Right lobe of liver (tissue), 6 donors: ENCODE measurements at regions not wholly inside any gene's neighbourhood (a gene's known extent, or its start where the extent isn't known, plus 50 kb on each side); places are given as distances from the start of the nearest gene placed in this dataset.

Experiments used
- ATAC-seq, 4 donors: fragments of 200-7000 bp; cut with Tn5 transposase; one replicate each; pipeline ENCODE4 v1.9.1; 2020; ENCODE audit warnings: mild to moderate bottlenecking in 4 of 4, moderate library complexity in 4 of 4
- DNase-seq, 3 donors: peaks; one replicate each; pipeline ENCODE4 v3.0.0-alpha.2; 2020
- H3K27ac ChIP-seq, 3 donors: fragments of 200-600 bp; one replicate each; pipeline ENCODE4 v1.8.0; 2022
- H3K27me3 ChIP-seq, 2 donors: fragments of 200-600 bp; one replicate each; pipeline ENCODE4 v1.8.0; 2022
- H3K36me3 ChIP-seq, 4 donors: fragments of 200-600 bp; sonication (generic) in 1 of 4; one replicate each; pipeline versions ENCODE4 v1.5.1 to v1.8.0; 2017 to 2022; ENCODE audit warnings: control low read depth in 1 of 4
- H3K4me1 ChIP-seq, 4 donors: fragments of 200-600 bp; sonication (generic) in 1 of 4; one replicate each; pipeline versions ENCODE4 v1.5.1 to v1.8.0; 2017 to 2022; ENCODE audit warnings: control low read depth in 1 of 4
- H3K4me3 ChIP-seq, 3 donors: fragments of 200-600 bp; one replicate each; pipeline ENCODE4 v1.8.0; 2022
- H3K9me3 ChIP-seq, 4 donors: fragments of 200-600 bp; sonication (generic) in 1 of 4; one replicate each; pipeline versions ENCODE4 v1.5.1 to v1.8.0; 2017 to 2022; ENCODE audit warnings: control low read depth in 1 of 4
- POLR2A ChIP-seq: fragments of 450-650 bp; IDR thresholded peaks from one replicate; pipeline ENCODE4 v1.6.1; 2017; ENCODE audit warnings: antibody characterized with exemption, mild to moderate bottlenecking
- WGBS: methylation state at CpG from one replicate; pipeline ENCODE4 v1.1.6; 2018; ENCODE audit warnings: low coverage, low lambda C conversion rate; ENCODE audit not compliant: insufficient coverage; ENCODE audit errors: missing lambda C conversion rate; 5-methylcytosine and 5-hydroxymethylcytosine counted together
- intact Hi-C, 2 donors: fragments of 100-400 bp; cut with DNase I; formaldehyde crosslinking; loops; one replicate each; pipeline versions ENCODE4 v1.11.2 to v1.14.1; 2022
- TF ChIP-seq, protein P1 (sequence below), 4 donors: fragments of 200-600 bp in 3 of 4; fragments of 450-650 bp in 1 of 4; IDR thresholded peaks; one replicate each; pipeline versions ENCODE4 v1.5.1 to v1.8.0; 2016 to 2022; ENCODE audit warnings: antibody characterized with exemption in 4 of 4, mild to moderate bottlenecking in 2 of 4
- donor health status: DM: no; HTN: yes; CAD: no.
- donor health status: DM: no; HTN: no; CAD: no.
- donor health status: DM: no; HTN: no; CAD: no.
- donor health status: DM: no; HTN: yes; CAD: no.
- donor health status: DM: no; HTN: yes; CAD: no.

DNA sequence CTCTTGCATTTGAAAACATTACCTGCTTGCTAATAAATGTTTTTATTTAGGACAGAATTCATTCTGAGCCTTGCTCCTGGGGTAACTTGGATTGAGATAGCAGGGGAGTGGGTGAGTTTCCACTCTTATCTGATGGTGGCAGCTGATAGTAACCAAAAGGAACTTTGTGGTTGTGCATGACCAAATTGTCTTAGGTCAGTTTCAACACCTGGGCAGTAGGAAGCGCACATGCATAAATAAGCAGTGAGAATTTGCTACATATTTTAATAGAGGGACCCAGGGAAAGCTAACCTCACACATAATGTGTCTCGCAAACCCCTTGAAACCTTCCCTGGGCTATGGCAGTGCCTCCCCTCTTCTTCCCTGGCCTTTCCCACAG, 65.4 kb upstream of the XCR1 start:
- WGBS, result 83% methylated on average over 2 of the region's 2 CpGs
- H3K9me3 ChIP-seq, result no peaks in the 10 kb centered on the region
- no peaks in the 10 kb centered on the region for H3K4me1 ChIP-seq
- H3K36me3 ChIP-seq, result no peaks in the 10 kb centered on the region
- no peak overlapping the region for H3K27ac ChIP-seq
- H3K4me3 ChIP-seq, result no peak overlapping the region
- TF ChIP-seq, protein P1, sequence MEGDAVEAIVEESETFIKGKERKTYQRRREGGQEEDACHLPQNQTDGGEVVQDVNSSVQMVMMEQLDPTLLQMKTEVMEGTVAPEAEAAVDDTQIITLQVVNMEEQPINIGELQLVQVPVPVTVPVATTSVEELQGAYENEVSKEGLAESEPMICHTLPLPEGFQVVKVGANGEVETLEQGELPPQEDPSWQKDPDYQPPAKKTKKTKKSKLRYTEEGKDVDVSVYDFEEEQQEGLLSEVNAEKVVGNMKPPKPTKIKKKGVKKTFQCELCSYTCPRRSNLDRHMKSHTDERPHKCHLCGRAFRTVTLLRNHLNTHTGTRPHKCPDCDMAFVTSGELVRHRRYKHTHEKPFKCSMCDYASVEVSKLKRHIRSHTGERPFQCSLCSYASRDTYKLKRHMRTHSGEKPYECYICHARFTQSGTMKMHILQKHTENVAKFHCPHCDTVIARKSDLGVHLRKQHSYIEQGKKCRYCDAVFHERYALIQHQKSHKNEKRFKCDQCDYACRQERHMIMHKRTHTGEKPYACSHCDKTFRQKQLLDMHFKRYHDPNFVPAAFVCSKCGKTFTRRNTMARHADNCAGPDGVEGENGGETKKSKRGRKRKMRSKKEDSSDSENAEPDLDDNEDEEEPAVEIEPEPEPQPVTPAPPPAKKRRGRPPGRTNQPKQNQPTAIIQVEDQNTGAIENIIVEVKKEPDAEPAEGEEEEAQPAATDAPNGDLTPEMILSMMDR (IDR thresholded peaks at IDR 0.05), result no peak
- TF ChIP-seq POLR2A, result no peak
- H3K27me3 ChIP-seq, result no peaks in the 10 kb centered on the region
- intact Hi-C loops, result no loop called here
- ATAC-seq, result no peak
- no peak for DNase-seq

DNA sequence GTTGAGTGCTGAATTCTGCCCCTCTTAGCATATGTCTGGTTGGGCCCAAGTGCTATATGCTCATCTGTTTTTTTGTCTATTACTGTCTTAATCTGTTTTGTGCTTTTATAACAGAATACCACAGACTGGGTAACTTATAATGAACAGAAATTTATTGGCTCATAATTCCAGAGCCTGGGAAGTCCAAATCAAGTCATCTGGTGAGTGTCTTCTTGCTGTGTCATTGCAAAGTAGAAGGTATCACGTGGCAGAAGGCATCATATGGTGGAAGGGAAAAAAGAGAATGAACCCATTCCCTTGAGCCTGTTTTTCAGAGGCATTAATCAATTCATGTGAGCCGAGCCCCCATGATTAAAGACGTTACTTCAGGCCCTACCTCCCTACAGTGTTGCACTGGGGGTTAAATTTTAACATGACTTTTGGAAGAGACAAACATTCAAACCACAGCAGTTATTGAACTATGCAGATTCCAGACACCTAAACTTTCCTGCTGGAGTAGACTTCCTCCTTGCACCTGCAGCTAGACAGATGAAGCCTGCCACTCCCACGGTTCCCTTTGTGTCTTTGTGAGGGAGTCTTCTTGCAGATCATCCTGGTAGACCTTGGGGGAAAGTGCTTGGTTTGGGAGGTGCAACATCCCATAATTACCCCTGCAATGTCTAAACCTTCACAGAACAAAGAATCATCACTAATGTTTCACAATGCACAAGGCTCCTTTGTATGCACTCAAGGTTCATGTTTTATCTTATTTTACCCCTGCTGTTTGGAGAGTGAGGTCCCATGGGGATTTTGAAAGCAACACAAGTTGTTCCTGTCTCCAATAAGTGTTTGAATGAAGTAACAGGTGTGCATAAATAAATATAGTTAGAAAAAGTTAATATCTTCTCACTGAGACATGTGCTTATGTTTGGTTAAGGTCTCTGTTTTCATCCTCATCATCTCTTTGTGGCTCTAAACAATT, 64.7 kb upstream of the XCR1 start:
- 36% methylated on average over 4 of the region's 4 CpGs for WGBS
- Histone ChIP-seq H3K4me3 (no peak overlapping the region), H3K4me1 (no peaks in the 10 kb centered on the region), H3K36me3 (no peaks in the 10 kb centered on the region), H3K9me3 (no peaks in the 10 kb centered on the region), H3K27me3 (no peaks in the 10 kb centered on the region), H3K27ac (no peak overlapping the region)
- TF ChIP-seq, protein P1 (IDR thresholded peaks at IDR 0.05), result no peak
- no peak for TF ChIP-seq POLR2A
- DNase-seq (no peak), ATAC-seq (peak in 2 of 4 donors; percentile 26 to 29)
- intact Hi-C loops, result no loop called here

DNA sequence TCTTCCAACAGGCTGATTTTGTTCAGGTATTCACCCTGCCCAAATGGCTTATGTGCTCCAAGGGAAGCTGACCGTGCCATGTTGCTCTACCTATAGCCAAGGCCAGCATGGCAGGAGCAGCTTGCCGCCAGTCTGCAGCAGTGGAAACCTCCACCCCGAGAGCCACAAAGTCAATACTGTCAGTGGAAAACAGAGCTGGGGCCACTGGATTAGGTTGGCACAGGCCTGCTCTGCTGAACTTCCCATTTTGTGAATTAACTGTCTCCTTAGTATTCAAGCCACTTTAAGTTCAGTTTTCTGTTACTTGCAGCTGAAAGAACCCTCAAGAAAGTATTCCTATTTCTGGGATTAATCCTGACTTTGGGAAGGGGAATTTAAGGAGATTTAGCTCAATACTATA, 63.8 kb upstream of the XCR1 start:
- H3K36me3 ChIP-seq, result no peaks in the 10 kb centered on the region
- no peak for TF ChIP-seq POLR2A
- TF ChIP-seq, protein P1 (IDR thresholded peaks at IDR 0.05), result no peak
- WGBS, result 69% methylated on average over 3 of the region's 3 CpGs
- H3K4me1 ChIP-seq, result no peaks in the 10 kb centered on the region
- H3K27ac ChIP-seq, result peak overlapping the region in 1 of 3 donors; percentile 44
- H3K9me3 ChIP-seq, result no peaks in the 10 kb centered on the region
- H3K27me3 ChIP-seq, result no peaks in the 10 kb centered on the region
- peak in 2 of 4 donors; percentile 11 to 18 for ATAC-seq
- no peak overlapping the region for H3K4me3 ChIP-seq
- no peak for DNase-seq
- intact Hi-C loops, result no loop called here

DNA sequence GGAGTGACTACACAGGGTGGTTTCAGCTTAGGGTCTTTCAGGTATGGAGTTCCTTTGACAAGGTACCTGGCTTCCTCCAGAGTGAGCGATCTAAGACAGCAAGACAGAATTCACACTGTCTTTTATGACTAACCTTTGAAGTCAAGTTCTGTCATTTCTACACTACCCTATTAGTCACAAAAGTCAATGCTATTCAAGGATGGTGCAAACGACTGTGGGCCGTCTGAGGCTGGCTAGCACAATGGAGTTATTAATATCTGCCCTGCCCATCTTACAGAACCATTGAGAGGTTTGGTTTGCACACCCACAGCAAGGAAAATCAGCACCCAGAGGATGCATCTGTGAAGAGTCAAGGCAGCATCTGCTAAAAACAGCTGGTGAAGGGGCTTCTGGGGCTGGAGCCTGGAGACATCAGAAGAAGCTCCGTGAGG, 62.9 kb upstream of the XCR1 start:
- Histone ChIP-seq H3K27ac (peak overlapping the region in 2 of 3 donors; percentile 33 to 44), H3K9me3 (no peaks in the 10 kb centered on the region), H3K4me3 (no peak overlapping the region), H3K36me3 (no peaks in the 10 kb centered on the region), H3K27me3 (no peaks in the 10 kb centered on the region), H3K4me1 (no peaks in the 10 kb centered on the region)
- DNase-seq (no peak), ATAC-seq (no peak)
- WGBS, result 45% methylated on average over 3 of the region's 4 CpGs
- intact Hi-C loops, result no loop called here
- TF ChIP-seq, protein P1 (IDR thresholded peaks at IDR 0.05), result no peak
- TF ChIP-seq POLR2A, result no peak
